ENCODE measurements at regions not wholly inside any gene's neighbourhood (a gene's known extent, or its start where the extent isn't known, plus 50 kb on each side); places are given as distances from the start of the nearest gene placed in this dataset.
"Not testable (repeated sequence)": the region's sequence is repeated elsewhere in the genome, so short reads cannot be mapped to it uniquely, and the experiment has no call there.

- DNase-seq (ENCODE audit: low spot score): peak; percentile 47
- ATAC-seq: no peak
- intact Hi-C loops (cut with DNase I): no loop called here
These were observed 285.4 kb upstream of the HS6ST1 start for GRCh38 chr2:128604045-128604444.

- ATAC-seq; intact Hi-C loops (cut with DNase I); DNase-seq (ENCODE audit: low spot score): not testable (repeated sequence)
These were observed 285.9 kb upstream of the HS6ST1 start for GRCh38 chr2:128604581-128604980.

GRCh38 chr2:128605421-128605820 is 286.8 kb upstream of the HS6ST1 start:
- intact Hi-C loops (cut with DNase I): no loop called here
- ATAC-seq (no peak), DNase-seq (ENCODE audit: low spot score) (peak; percentile 32)

- ATAC-seq: no peak
- intact Hi-C loops (cut with DNase I): no loop called here
- DNase-seq (ENCODE audit: low spot score): peak; percentile 42
These were observed 287.3 kb upstream of the HS6ST1 start for GRCh38 chr2:128605931-128606330.

- intact Hi-C loops (cut with DNase I): no loop called here
- ATAC-seq: no peak
- peak; percentile 49 for DNase-seq (ENCODE audit: low spot score)
These were observed 288.2 kb upstream of the HS6ST1 start for GRCh38 chr2:128606837-128607236.

DNA sequence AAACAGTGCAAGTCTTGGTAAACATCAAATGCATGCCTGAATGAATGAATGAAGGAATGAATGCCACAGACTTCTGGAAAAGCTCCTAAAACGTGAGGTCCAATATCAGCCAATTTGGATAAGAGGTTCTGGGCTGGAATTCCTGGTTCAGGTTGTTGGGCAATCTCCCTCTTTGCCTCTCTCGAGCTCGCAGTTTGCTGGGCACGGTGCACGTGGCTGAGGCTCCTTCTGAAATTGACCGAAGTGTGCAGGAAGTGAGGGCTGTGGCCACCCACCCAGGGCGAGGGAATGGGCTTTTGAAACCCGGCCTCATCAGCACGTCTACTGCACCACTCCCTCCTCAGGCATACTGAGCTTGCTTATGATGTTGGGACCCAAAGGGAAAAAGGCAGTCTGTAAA is 288.8 kb upstream of the HS6ST1 start:
- intact Hi-C loops (cut with DNase I): no loop called here
- DNase-seq (ENCODE audit: low spot score) (peak; percentile 44), ATAC-seq (peak; percentile 33)

- ATAC-seq (peak; percentile 65), DNase-seq (ENCODE audit: low spot score) (peak; percentile 60)
- intact Hi-C loops (cut with DNase I): no loop called here
These were observed 289.3 kb upstream of the HS6ST1 start for GRCh38 chr2:128607911-128608506.

GRCh38 chr2:128608921-128609880 is 290.5 kb upstream of the HS6ST1 start:
- DNase-seq (ENCODE audit: low spot score): peak; percentile 32
- intact Hi-C loops (cut with DNase I): no loop called here
- ATAC-seq: no peak

GRCh38 chr2:128610496-128610895 is 291.8 kb upstream of the HS6ST1 start:
- DNase-seq (ENCODE audit: low spot score): peak; percentile 27
- no peak for ATAC-seq
- intact Hi-C loops (cut with DNase I): no loop called here

- DNase-seq (ENCODE audit: low spot score) (no peak), ATAC-seq (no peak)
- intact Hi-C loops (cut with DNase I): no loop called here
These were observed 293.0 kb upstream of the HS6ST1 start for GRCh38 chr2:128611421-128612320.

DNA sequence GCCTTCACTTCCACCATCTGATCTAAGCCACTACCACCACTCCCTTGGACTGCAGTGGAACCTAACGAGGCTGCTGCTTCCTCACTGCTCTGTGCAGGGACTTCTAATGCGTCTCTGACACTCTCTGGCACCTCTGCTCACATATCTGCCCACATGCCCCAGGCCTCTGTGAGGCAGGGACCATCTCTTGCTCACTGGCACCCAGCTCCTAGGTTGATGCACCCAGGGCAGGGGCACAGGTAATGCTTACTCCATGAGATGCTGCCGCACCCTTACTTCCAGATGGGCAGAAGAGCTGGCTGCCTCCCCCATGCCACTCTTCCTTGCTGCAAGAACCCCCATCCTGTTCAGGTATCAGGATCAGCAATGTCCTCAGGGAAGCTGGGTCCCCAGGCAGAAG is 294.0 kb upstream of the HS6ST1 start:
- ATAC-seq (no peak), DNase-seq (ENCODE audit: low spot score) (no peak)
- intact Hi-C loops (cut with DNase I): no loop called here

GRCh38 chr2:128613351-128613750 is 294.7 kb upstream of the HS6ST1 start:
- DNase-seq (ENCODE audit: low spot score): no peak
- no peak for ATAC-seq
- intact Hi-C loops (cut with DNase I): no loop called here

- DNase-seq (ENCODE audit: low spot score) (no peak), ATAC-seq (no peak)
- intact Hi-C loops (cut with DNase I): no loop called here
These were observed 295.2 kb upstream of the HS6ST1 start for GRCh38 chr2:128613876-128614275.

DNA sequence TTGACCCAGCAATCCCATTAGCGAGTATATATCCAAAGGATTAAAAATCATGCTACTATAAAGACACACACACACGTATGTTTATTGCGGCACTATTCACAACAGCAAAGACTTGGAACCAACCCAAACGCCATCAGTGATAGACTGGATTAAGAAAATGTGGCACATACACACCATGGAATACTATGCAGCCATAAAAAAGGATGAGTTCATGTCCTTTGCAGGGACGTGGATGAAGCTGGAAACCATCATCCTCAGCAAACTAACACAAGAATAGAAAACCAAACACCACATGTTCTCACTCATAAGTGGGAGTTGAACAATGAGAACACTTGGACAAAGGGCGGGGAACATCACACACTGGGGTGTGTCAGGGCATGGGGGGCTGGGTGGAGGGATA is 296.2 kb upstream of the HS6ST1 start:
- DNase-seq (ENCODE audit: low spot score); intact Hi-C loops (cut with DNase I); ATAC-seq: not testable (repeated sequence)

GRCh38 chr2:128615571-128615970 is 296.9 kb upstream of the HS6ST1 start:
- DNase-seq (ENCODE audit: low spot score): no peak
- no peak for ATAC-seq
- intact Hi-C loops (cut with DNase I): no loop called here

DNA sequence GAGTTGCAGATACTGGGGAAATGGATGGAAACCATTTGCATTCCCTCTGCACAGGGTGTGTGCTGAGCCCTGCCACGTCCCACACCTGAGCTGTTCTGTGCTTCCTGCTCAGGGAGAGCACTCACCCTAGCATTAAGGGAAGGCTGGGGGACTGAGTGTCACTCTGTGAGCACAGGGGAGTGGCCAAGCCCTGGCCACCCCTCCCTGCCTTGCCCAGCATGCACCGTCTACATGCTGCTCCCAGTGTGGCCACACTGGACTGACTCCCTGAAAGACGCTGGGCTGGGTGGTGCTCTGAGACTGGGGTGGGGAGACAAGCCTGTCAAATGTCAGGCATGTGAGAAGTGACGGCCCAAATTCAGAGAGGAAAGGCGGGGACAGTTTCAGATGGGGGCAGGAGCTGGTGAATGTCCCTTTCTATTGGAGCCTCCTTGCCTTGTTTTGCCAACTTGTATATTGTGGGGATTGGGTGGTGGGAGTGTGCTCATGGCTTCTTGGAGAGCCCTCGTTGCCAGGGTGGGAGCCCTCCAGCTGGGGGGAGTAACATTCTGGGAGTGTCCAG is 298.4 kb upstream of the HS6ST1 start:
- intact Hi-C loops (cut with DNase I): no loop called here
- ATAC-seq (no peak), DNase-seq (ENCODE audit: low spot score) (no peak)

DNA sequence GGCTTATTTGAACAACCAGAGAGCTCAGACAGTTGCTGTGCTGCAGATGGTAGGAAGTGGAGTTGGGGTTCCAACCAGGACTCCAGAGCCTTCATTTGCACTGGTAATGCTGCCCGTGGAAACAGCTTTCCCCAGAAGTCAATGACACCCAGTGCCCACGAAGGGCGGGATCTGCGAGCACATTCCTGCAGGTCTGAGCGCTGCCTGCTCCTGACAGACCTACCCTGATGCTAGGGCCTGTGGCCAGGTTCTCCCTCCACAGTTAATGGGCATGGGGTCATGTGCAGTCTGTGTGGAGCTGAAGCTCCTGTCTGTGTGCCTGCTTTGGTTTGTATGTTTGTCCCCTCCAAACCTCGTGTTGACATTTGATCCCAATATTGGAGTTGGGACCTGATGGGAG is 299.0 kb upstream of the HS6ST1 start:
- ATAC-seq: no peak
- intact Hi-C loops (cut with DNase I): no loop called here
- DNase-seq (ENCODE audit: low spot score): no peak

GRCh38 chr2:128618642-128619041 is 300.0 kb upstream of the HS6ST1 start:
- DNase-seq (ENCODE audit: low spot score) (no peak), ATAC-seq (no peak)
- intact Hi-C loops (cut with DNase I): no loop called here

Measured in sciatic nerve (tissue), 2 donors.